ENCODE measurements at regions not wholly inside any gene's neighbourhood (a gene's known extent, or its start where the extent isn't known, plus 50 kb on each side); places are given as distances from the start of the nearest gene placed in this dataset.
A peak's percentile ranks its signal among the peaks of the same experiment; 100 is the strongest.

GRCh38 chr15:100751585-100751984 is 128.0 kb upstream of the ALDH1A3 start:
- Histone ChIP-seq H3K9me3 (ENCODE audit: control insufficient read depth, insufficient read depth, low read depth, low read length) (peaks cover 7% of the 10 kb centered on the region; the same call in 1 of the 2 replicates), H3K36me3 (ENCODE audit: control insufficient read depth, insufficient read depth, low read length) (no peaks in the 10 kb centered on the region), H3K4me3 (ENCODE audit: low read depth, low read length) (no peak overlapping the region), H3K9ac (ENCODE audit: low read length) (no peak overlapping the region), H3K27ac (ENCODE audit: low read depth, low read length) (no peak overlapping the region), H3K27me3 (ENCODE audit: control insufficient read depth, insufficient read depth, low read length) (no peaks in the 10 kb centered on the region), H3K4me1 (ENCODE audit: control insufficient read depth, insufficient read depth, low read length) (peaks cover 12% of the 10 kb centered on the region; the same call in 1 of the 2 replicates)

- peaks cover 4% of the 10 kb centered on the region; the same call in 1 of the 2 replicates for H3K9me3 ChIP-seq (ENCODE audit: control insufficient read depth, insufficient read depth, low read depth, low read length)
These were observed 126.1 kb upstream of the ALDH1A3 start for GRCh38 chr15:100753503-100753902.

GRCh38 chr15:100757661-100758060 is 122.0 kb upstream of the ALDH1A3 start:
- Histone ChIP-seq H3K9ac (ENCODE audit: low read length) (no peak overlapping the region), H3K27me3 (ENCODE audit: control insufficient read depth, insufficient read depth, low read length) (no peaks in the 10 kb centered on the region)

More at GRCh38 chr15:100753503-100753902, 126.1 kb upstream of the ALDH1A3 start:
- Histone ChIP-seq H3K4me1 (ENCODE audit: control insufficient read depth, insufficient read depth, low read length) (peaks cover 12% of the 10 kb centered on the region; the same call in 1 of the 2 replicates), H3K36me3 (ENCODE audit: control insufficient read depth, insufficient read depth, low read length) (no peaks in the 10 kb centered on the region), H3K27ac (ENCODE audit: low read depth, low read length) (no peak overlapping the region), H3K27me3 (ENCODE audit: control insufficient read depth, insufficient read depth, low read length) (no peaks in the 10 kb centered on the region), H3K4me3 (ENCODE audit: low read depth, low read length) (no peak overlapping the region), H3K9ac (ENCODE audit: low read length) (no peak overlapping the region)

GRCh38 chr15:100758555-100758954 is 121.1 kb upstream of the ALDH1A3 start:
- Histone ChIP-seq H3K4me1 (ENCODE audit: control insufficient read depth, insufficient read depth, low read length) (peaks cover 19% of the 10 kb centered on the region), H3K9me3 (ENCODE audit: control insufficient read depth, insufficient read depth, low read depth, low read length) (no peaks in the 10 kb centered on the region), H3K4me3 (ENCODE audit: low read depth, low read length) (no peak overlapping the region), H3K27ac (ENCODE audit: low read depth, low read length) (no peak overlapping the region), H3K9ac (ENCODE audit: low read length) (no peak overlapping the region), H3K27me3 (ENCODE audit: control insufficient read depth, insufficient read depth, low read length) (no peaks in the 10 kb centered on the region), H3K36me3 (ENCODE audit: control insufficient read depth, insufficient read depth, low read length) (no peaks in the 10 kb centered on the region)

More at GRCh38 chr15:100757661-100758060, 122.0 kb upstream of the ALDH1A3 start:
- H3K9me3 ChIP-seq (ENCODE audit: control insufficient read depth, insufficient read depth, low read depth, low read length), result no peaks in the 10 kb centered on the region
- H3K27ac ChIP-seq (ENCODE audit: low read depth, low read length), result no peak overlapping the region
- H3K4me3 ChIP-seq (ENCODE audit: low read depth, low read length), result no peak overlapping the region
- peaks cover 19% of the 10 kb centered on the region for H3K4me1 ChIP-seq (ENCODE audit: control insufficient read depth, insufficient read depth, low read length)
- H3K36me3 ChIP-seq (ENCODE audit: control insufficient read depth, insufficient read depth, low read length), result no peaks in the 10 kb centered on the region

- Histone ChIP-seq H3K4me1 (ENCODE audit: control insufficient read depth, insufficient read depth, low read length) (peaks cover 19% of the 10 kb centered on the region), H3K9ac (ENCODE audit: low read length) (no peak overlapping the region), H3K4me3 (ENCODE audit: low read depth, low read length) (no peak overlapping the region)
These were observed 120.5 kb upstream of the ALDH1A3 start for GRCh38 chr15:100759106-100759505.

GRCh38 chr15:100759698-100760356 is 119.8 kb upstream of the ALDH1A3 start:
- peaks cover 19% of the 10 kb centered on the region for H3K4me1 ChIP-seq (ENCODE audit: control insufficient read depth, insufficient read depth, low read length)
- H3K27ac ChIP-seq (ENCODE audit: low read depth, low read length), result no peak overlapping the region
- no peak overlapping the region for H3K4me3 ChIP-seq (ENCODE audit: low read depth, low read length)
- H3K9me3 ChIP-seq (ENCODE audit: control insufficient read depth, insufficient read depth, low read depth, low read length), result no peaks in the 10 kb centered on the region
- H3K9ac ChIP-seq (ENCODE audit: low read length), result peak overlapping the region; percentile 22
- no peaks in the 10 kb centered on the region for H3K36me3 ChIP-seq (ENCODE audit: control insufficient read depth, insufficient read depth, low read length)
- no peaks in the 10 kb centered on the region for H3K27me3 ChIP-seq (ENCODE audit: control insufficient read depth, insufficient read depth, low read length)

More at GRCh38 chr15:100759106-100759505, 120.5 kb upstream of the ALDH1A3 start:
- H3K27me3 ChIP-seq (ENCODE audit: control insufficient read depth, insufficient read depth, low read length), result no peaks in the 10 kb centered on the region
- no peak overlapping the region for H3K27ac ChIP-seq (ENCODE audit: low read depth, low read length)
- no peaks in the 10 kb centered on the region for H3K9me3 ChIP-seq (ENCODE audit: control insufficient read depth, insufficient read depth, low read depth, low read length)
- H3K36me3 ChIP-seq (ENCODE audit: control insufficient read depth, insufficient read depth, low read length), result no peaks in the 10 kb centered on the region

- Histone ChIP-seq H3K27me3 (ENCODE audit: control insufficient read depth, insufficient read depth, low read length) (no peaks in the 10 kb centered on the region), H3K4me1 (ENCODE audit: control insufficient read depth, insufficient read depth, low read length) (peaks cover 19% of the 10 kb centered on the region), H3K36me3 (ENCODE audit: control insufficient read depth, insufficient read depth, low read length) (no peaks in the 10 kb centered on the region), H3K9ac (ENCODE audit: low read length) (no peak overlapping the region), H3K9me3 (ENCODE audit: control insufficient read depth, insufficient read depth, low read depth, low read length) (no peaks in the 10 kb centered on the region), H3K4me3 (ENCODE audit: low read depth, low read length) (no peak overlapping the region), H3K27ac (ENCODE audit: low read depth, low read length) (no peak overlapping the region)
These were observed 119.2 kb upstream of the ALDH1A3 start for GRCh38 chr15:100760357-100760903.

GRCh38 chr15:100761290-100761935 is 118.2 kb upstream of the ALDH1A3 start:
- no peak overlapping the region for H3K9ac ChIP-seq (ENCODE audit: low read length)
- H3K4me1 ChIP-seq (ENCODE audit: control insufficient read depth, insufficient read depth, low read length), result peaks cover 23% of the 10 kb centered on the region
- H3K9me3 ChIP-seq (ENCODE audit: control insufficient read depth, insufficient read depth, low read depth, low read length), result no peaks in the 10 kb centered on the region
- no peak overlapping the region for H3K27ac ChIP-seq (ENCODE audit: low read depth, low read length)
- no peak overlapping the region for H3K4me3 ChIP-seq (ENCODE audit: low read depth, low read length)
- no peaks in the 10 kb centered on the region for H3K27me3 ChIP-seq (ENCODE audit: control insufficient read depth, insufficient read depth, low read length)
- no peaks in the 10 kb centered on the region for H3K36me3 ChIP-seq (ENCODE audit: control insufficient read depth, insufficient read depth, low read length)

GRCh38 chr15:100762289-100762688 is 117.3 kb upstream of the ALDH1A3 start:
- Histone ChIP-seq H3K4me1 (ENCODE audit: control insufficient read depth, insufficient read depth, low read length) (peaks cover 27% of the 10 kb centered on the region), H3K27me3 (ENCODE audit: control insufficient read depth, insufficient read depth, low read length) (no peaks in the 10 kb centered on the region), H3K27ac (ENCODE audit: low read depth, low read length) (no peak overlapping the region)

GRCh38 chr15:100762913-100763834 is 116.5 kb upstream of the ALDH1A3 start:
- H3K27me3 ChIP-seq (ENCODE audit: control insufficient read depth, insufficient read depth, low read length), result no peaks in the 10 kb centered on the region

More at GRCh38 chr15:100762289-100762688, 117.3 kb upstream of the ALDH1A3 start:
- H3K36me3 ChIP-seq (ENCODE audit: control insufficient read depth, insufficient read depth, low read length), result no peaks in the 10 kb centered on the region
- H3K9ac ChIP-seq (ENCODE audit: low read length), result no peak overlapping the region
- H3K9me3 ChIP-seq (ENCODE audit: control insufficient read depth, insufficient read depth, low read depth, low read length), result no peaks in the 10 kb centered on the region
- H3K4me3 ChIP-seq (ENCODE audit: low read depth, low read length), result no peak overlapping the region

More at GRCh38 chr15:100762913-100763834, 116.5 kb upstream of the ALDH1A3 start:
- no peaks in the 10 kb centered on the region for H3K36me3 ChIP-seq (ENCODE audit: control insufficient read depth, insufficient read depth, low read length)
- H3K9ac ChIP-seq (ENCODE audit: low read length), result no peak overlapping the region
- peaks cover 27% of the 10 kb centered on the region for H3K4me1 ChIP-seq (ENCODE audit: control insufficient read depth, insufficient read depth, low read length)
- H3K4me3 ChIP-seq (ENCODE audit: low read depth, low read length), result no peak overlapping the region
- no peaks in the 10 kb centered on the region for H3K9me3 ChIP-seq (ENCODE audit: control insufficient read depth, insufficient read depth, low read depth, low read length)
- no peak overlapping the region for H3K27ac ChIP-seq (ENCODE audit: low read depth, low read length)

Measured in HUES6 (cell line).